ENCODE measurements at regions not wholly inside any gene's neighbourhood (a gene's known extent, or its start where the extent isn't known, plus 50 kb on each side); places are given as distances from the start of the nearest gene placed in this dataset.

DNA sequence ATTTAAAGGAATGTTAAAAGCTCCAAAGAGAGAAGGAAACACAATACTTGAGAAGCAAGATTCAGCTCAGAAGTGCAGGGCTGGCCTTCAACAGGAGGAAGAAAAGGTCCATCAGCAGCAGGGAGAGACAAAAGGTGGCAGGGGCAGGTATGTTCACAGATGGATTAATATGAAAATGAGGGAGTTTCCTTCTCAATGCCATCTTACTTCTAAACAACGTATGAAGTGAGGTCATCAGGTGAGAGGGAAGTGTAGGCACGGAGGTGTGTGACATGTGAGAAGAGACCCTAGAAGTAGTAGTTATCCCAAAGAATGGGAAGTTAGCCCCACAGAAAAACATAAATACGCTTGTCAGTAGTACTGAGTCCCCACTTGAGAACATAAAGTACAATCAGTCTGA, 122.5 kb downstream of the CCER1 start:
- H3K27ac ChIP-seq (ENCODE audit: low read depth, low read length), result no peak overlapping the region
- FAIRE-seq, result no peak

GRCh38 chr12:90831712-90832111, 123.3 kb downstream of the CCER1 start:
- TF ChIP-seq EZH2 (IDR thresholded peaks at IDR 0.05; ENCODE audit: insufficient read depth, low read length) (no peak), CTCF (IDR thresholded peaks at IDR 0.05; ENCODE audit: insufficient read depth, low read depth, low read length) (no peak)
- Histone ChIP-seq H3K36me3 (ENCODE audit: insufficient read depth, low read length) (no peaks in the 10 kb centered on the region), H3K9ac (ENCODE audit: low read length) (no peak overlapping the region), H3K27me3 (ENCODE audit: insufficient read depth, low read length) (no peaks in the 10 kb centered on the region), H3K9me3 (ENCODE audit: insufficient read depth, low read depth, low read length) (no peaks in the 10 kb centered on the region), H3K4me1 (ENCODE audit: insufficient read depth, low read length) (no peaks in the 10 kb centered on the region), H3K27ac (ENCODE audit: low read depth, low read length) (no peak overlapping the region), H3K4me2 (ENCODE audit: low read length) (no peak overlapping the region), H2AFZ (ENCODE audit: low read depth, low read length) (no peak overlapping the region), H3K79me2 (ENCODE audit: insufficient read depth, low read length) (no peaks in the 10 kb centered on the region), H3K4me3 (ENCODE audit: insufficient read depth, low read depth, low read length) (no peak overlapping the region), H4K20me1 (ENCODE audit: insufficient read depth, low read length) (no peaks in the 10 kb centered on the region)
- FAIRE-seq (no peak), DNase-seq (ENCODE audit: low read depth) (no peak)
- Mint-ChIP-seq H3K4me3 (ENCODE audit: unreplicated experiment) (no peak overlapping the region), H3K9me3 (ENCODE audit: unreplicated experiment) (no peaks in the 10 kb centered on the region), H3K27me3 (ENCODE audit: low read depth, unreplicated experiment) (peaks cover 3% of the 10 kb centered on the region), H3K36me3 (ENCODE audit: low read depth, unreplicated experiment) (no peaks in the 10 kb centered on the region), H3K4me1 (ENCODE audit: low read depth, unreplicated experiment) (no peaks in the 10 kb centered on the region), H3K27ac (ENCODE audit: unreplicated experiment) (no peak overlapping the region)

More for the DNA sequence above, 122.5 kb downstream of the CCER1 start:
- Histone ChIP-seq H2AFZ (ENCODE audit: low read depth, low read length) (no peak overlapping the region), H3K4me3 (ENCODE audit: insufficient read depth, low read depth, low read length) (no peak overlapping the region), H3K27me3 (ENCODE audit: insufficient read depth, low read length) (no peaks in the 10 kb centered on the region), H3K9me3 (ENCODE audit: insufficient read depth, low read depth, low read length) (no peaks in the 10 kb centered on the region), H3K36me3 (ENCODE audit: insufficient read depth, low read length) (no peaks in the 10 kb centered on the region), H3K4me1 (ENCODE audit: insufficient read depth, low read length) (no peaks in the 10 kb centered on the region), H3K79me2 (ENCODE audit: insufficient read depth, low read length) (no peaks in the 10 kb centered on the region), H3K9ac (ENCODE audit: low read length) (no peak overlapping the region), H3K4me2 (ENCODE audit: low read length) (no peak overlapping the region), H4K20me1 (ENCODE audit: insufficient read depth, low read length) (no peaks in the 10 kb centered on the region)
- H3K27me3 Mint-ChIP-seq (ENCODE audit: low read depth, unreplicated experiment), result peaks cover 3% of the 10 kb centered on the region
- no peak for TF ChIP-seq CTCF (IDR thresholded peaks at IDR 0.05; ENCODE audit: insufficient read depth, low read depth, low read length)
- TF ChIP-seq EZH2 (IDR thresholded peaks at IDR 0.05; ENCODE audit: insufficient read depth, low read length), result no peak
- H3K27ac Mint-ChIP-seq (ENCODE audit: unreplicated experiment), result no peak overlapping the region
- no peak overlapping the region for H3K4me3 Mint-ChIP-seq (ENCODE audit: unreplicated experiment)
- H3K9me3 Mint-ChIP-seq (ENCODE audit: unreplicated experiment), result no peaks in the 10 kb centered on the region
- DNase-seq (ENCODE audit: low read depth), result no peak
- H3K36me3 Mint-ChIP-seq (ENCODE audit: low read depth, unreplicated experiment), result no peaks in the 10 kb centered on the region
- no peaks in the 10 kb centered on the region for H3K4me1 Mint-ChIP-seq (ENCODE audit: low read depth, unreplicated experiment)

DNA sequence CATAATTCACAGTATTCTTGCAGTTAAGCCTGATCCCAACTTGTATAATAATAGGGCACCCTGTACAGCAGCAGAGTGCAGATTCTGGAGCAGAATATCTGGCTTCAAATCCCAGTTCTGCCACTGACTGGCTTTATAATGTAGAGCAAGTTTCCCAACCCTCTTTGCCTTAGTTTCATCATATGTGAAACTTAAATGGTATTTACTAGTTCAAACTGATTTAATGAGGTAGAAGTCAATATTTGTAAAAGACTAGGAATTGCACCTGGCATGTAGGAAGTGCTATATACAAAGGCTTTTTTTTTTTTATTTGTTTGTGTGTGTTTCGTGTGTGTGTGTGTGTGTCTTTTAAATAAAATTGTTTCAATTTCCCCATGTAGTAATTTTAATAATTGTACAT, 125.9 kb downstream of the CCER1 start:
- no peak overlapping the region for H3K4me3 ChIP-seq (ENCODE audit: insufficient read depth, low read depth, low read length)
- no peak overlapping the region for H2AFZ ChIP-seq (ENCODE audit: low read depth, low read length)
- no peaks in the 10 kb centered on the region for H3K9me3 ChIP-seq (ENCODE audit: insufficient read depth, low read depth, low read length)
- no peak overlapping the region for H3K27ac ChIP-seq (ENCODE audit: low read depth, low read length)
- H4K20me1 ChIP-seq (ENCODE audit: insufficient read depth, low read length), result no peaks in the 10 kb centered on the region
- Mint-ChIP-seq H3K36me3 (ENCODE audit: low read depth, unreplicated experiment) (no peaks in the 10 kb centered on the region), H3K4me1 (ENCODE audit: low read depth, unreplicated experiment) (no peaks in the 10 kb centered on the region), H3K4me3 (ENCODE audit: unreplicated experiment) (no peak overlapping the region), H3K9me3 (ENCODE audit: unreplicated experiment) (no peaks in the 10 kb centered on the region), H3K27ac (ENCODE audit: unreplicated experiment) (no peak overlapping the region), H3K27me3 (ENCODE audit: low read depth, unreplicated experiment) (peaks cover 3% of the 10 kb centered on the region)
- H3K9ac ChIP-seq (ENCODE audit: low read length), result no peak overlapping the region
- no peaks in the 10 kb centered on the region for H3K27me3 ChIP-seq (ENCODE audit: insufficient read depth, low read length)
- TF ChIP-seq CTCF (IDR thresholded peaks at IDR 0.05; ENCODE audit: insufficient read depth, low read depth, low read length) (no peak), EZH2 (IDR thresholded peaks at IDR 0.05; ENCODE audit: insufficient read depth, low read length) (no peak)
- H3K4me2 ChIP-seq (ENCODE audit: low read length), result no peak overlapping the region
- no peaks in the 10 kb centered on the region for H3K36me3 ChIP-seq (ENCODE audit: insufficient read depth, low read length)
- H3K4me1 ChIP-seq (ENCODE audit: insufficient read depth, low read length), result no peaks in the 10 kb centered on the region
- FAIRE-seq (no peak), DNase-seq (ENCODE audit: low read depth) (no peak)
- H3K79me2 ChIP-seq (ENCODE audit: insufficient read depth, low read length), result no peaks in the 10 kb centered on the region
